IMR-90 (cell line): ENCODE measurements at regions not wholly inside any gene's neighbourhood (a gene's known extent, or its start where the extent isn't known, plus 50 kb on each side); places are given as distances from the start of the nearest gene placed in this dataset.

ENCODE experiments used
- ATAC-seq: fragments of 200-7000 bp; cut with Tn5 transposase; 2 replicates; pipeline ENCODE4 v1.9.1; 2020; ENCODE audit warnings: low read depth, mild to moderate bottlenecking, moderate library complexity
- BruUV-seq: library from RNA; stranded (reverse); fragments of 400-500 nt; replicated peaks from 2 replicates; lab custom pipeline; 2021; lab: Mats Ljungman, UMichigan
- CTCF ChIA-PET: fragments of 300-600 bp; formaldehyde crosslinking; extraction: SDS; loops from one replicate; lab custom pipeline; 2021; ENCODE audit warnings: antibody characterized with exemption; lab: Yijun Ruan, JAX
- POLR2A ChIA-PET: fragments of 300-600 bp; sonication (Branson Sonifier 250); formaldehyde crosslinking; loops from one replicate; lab custom pipeline; 2022; ENCODE audit warnings: antibody characterized with exemption; ENCODE audit not compliant: unreplicated experiment; lab: Charles Lee
- DNase-seq: peaks from one replicate; pipeline ENCODE4 v3.0.0; 2013
- H2AFZ ChIP-seq: replicated peaks from 2 replicates; pipeline ENCODE3; 2013; ENCODE audit warnings: low read length, mild to moderate bottlenecking; ENCODE audit not compliant: poor library complexity
- H2AK5ac ChIP-seq: 2 replicates; pipeline ENCODE4 v1.6.1; 2013; ENCODE audit warnings: low read depth, low read length, inconsistent platforms
- H2AK9ac ChIP-seq: replicated peaks from 2 replicates; pipeline ENCODE3; 2013; ENCODE audit warnings: mild to moderate bottlenecking, low read depth, low read length, moderate library complexity; ENCODE audit not compliant: poor library complexity
- H2BK120ac ChIP-seq: 2 replicates; pipeline ENCODE4 v1.6.1; 2013; ENCODE audit warnings: low read depth, low read length, inconsistent platforms
- H2BK15ac ChIP-seq: 3 replicates; pipeline ENCODE4 v1.6.1; 2013; ENCODE audit warnings: low read depth, low read length, inconsistent platforms
- H2BK20ac ChIP-seq: 2 replicates; pipeline ENCODE4 v1.6.1; 2013; ENCODE audit warnings: low read depth, mild to moderate bottlenecking, inconsistent platforms, low read length, moderate library complexity
- H2BK5ac ChIP-seq: 2 replicates; pipeline ENCODE4 v1.6.1; 2013; ENCODE audit warnings: mild to moderate bottlenecking, low read depth, low read length, inconsistent platforms; ENCODE audit not compliant: poor library complexity, severe bottlenecking
- H3K14ac ChIP-seq: replicated peaks from 2 replicates; pipeline ENCODE4 v1.6.1; 2013; ENCODE audit warnings: low read depth, low read length, inconsistent platforms
- H3K18ac ChIP-seq: 2 replicates; pipeline ENCODE4 v1.6.1; 2013; ENCODE audit warnings: low read depth, low read length, control low read depth
- H3K23ac ChIP-seq: 2 replicates; pipeline ENCODE4 v1.6.1; 2013; ENCODE audit warnings: low read depth, low read length, inconsistent platforms
- H3K27ac ChIP-seq: 2 replicates; pipeline ENCODE4 v1.5.1; 2013; ENCODE audit warnings: mild to moderate bottlenecking, control low read depth, low read length; ENCODE audit not compliant: insufficient read depth
- H3K27me3 ChIP-seq: 2 replicates; pipeline ENCODE4 v1.6.1; 2013; ENCODE audit warnings: low read length; ENCODE audit not compliant: control insufficient read depth, insufficient read depth
- H3K36me3 ChIP-seq: 2 replicates; pipeline ENCODE4 v1.6.1; 2013; ENCODE audit warnings: low read length, mixed read lengths; ENCODE audit not compliant: control insufficient read depth, insufficient read depth
- H3K4ac ChIP-seq: 2 replicates; pipeline ENCODE4 v1.6.1; 2013; ENCODE audit warnings: low read depth, low read length, inconsistent platforms
- H3K4me1 ChIP-seq: 2 replicates; pipeline ENCODE4 v1.6.1; 2013; ENCODE audit warnings: low read length, mixed read lengths; ENCODE audit not compliant: control insufficient read depth, insufficient read depth
- H3K4me2 ChIP-seq: 2 replicates; pipeline ENCODE4 v1.6.1; 2013; ENCODE audit warnings: low read depth, mild to moderate bottlenecking, control low read depth, low read length, moderate library complexity
- H3K4me3 ChIP-seq: 2 replicates; pipeline ENCODE4 v1.5.1; 2013; ENCODE audit warnings: low read depth, mild to moderate bottlenecking, control low read depth, low read length, moderate library complexity; ENCODE audit not compliant: insufficient read depth
- H3K56ac ChIP-seq: 2 replicates; pipeline ENCODE4 v1.6.1; 2013; ENCODE audit warnings: low read length, inconsistent platforms; ENCODE audit not compliant: insufficient read depth; ENCODE audit errors: extremely low read depth
- H3K79me1 ChIP-seq, 2 experiments: 2 replicates each; pipeline ENCODE4 v1.6.1; 2013; ENCODE audit warnings: low read length in 2 of 2, inconsistent platforms in 1 of 2, low read depth in 1 of 2
- H3K9ac ChIP-seq: 2 replicates; pipeline ENCODE4 v1.6.1; 2013; ENCODE audit warnings: low read depth, low read length, control low read depth
- H3K9me1 ChIP-seq: 2 replicates; pipeline ENCODE4 v1.6.1; 2013; ENCODE audit warnings: low read length, inconsistent platforms; ENCODE audit not compliant: insufficient read depth
- H3K9me3 ChIP-seq: 2 replicates; pipeline ENCODE4 v1.6.1; 2013; ENCODE audit warnings: low read length; ENCODE audit not compliant: control insufficient read depth, insufficient read depth
- H4K20me1 ChIP-seq: 2 replicates; pipeline ENCODE4 v1.6.1; 2013; ENCODE audit warnings: low read length, inconsistent platforms; ENCODE audit not compliant: insufficient read depth
- H4K5ac ChIP-seq: 2 replicates; pipeline ENCODE4 v1.6.1; 2013; ENCODE audit warnings: mild to moderate bottlenecking, low read depth, low read length, control low read depth
- H4K8ac ChIP-seq, 2 experiments: 2 replicates each; pipeline ENCODE4 v1.6.1; 2013; ENCODE audit warnings: low read depth in 2 of 2, low read length in 2 of 2, control low read depth in 1 of 2, inconsistent platforms in 1 of 2
- H4K91ac ChIP-seq: 2 replicates; pipeline ENCODE4 v1.6.1; 2013; ENCODE audit warnings: low read depth, low read length, inconsistent platforms; ENCODE audit not compliant: insufficient read depth
- BHLHE40 ChIP-seq: fragments of 150-350 bp; IDR thresholded peaks from 2 replicates; pipeline ENCODE4 v1.6.1; 2016; ENCODE audit warnings: mild to moderate bottlenecking, low read depth, low read length
- CEBPB ChIP-seq: IDR thresholded peaks from 2 replicates; pipeline ENCODE4 v1.6.1; 2012; ENCODE audit warnings: low read depth, low read length, improper control_type of control experiment
- CHD1 ChIP-seq: IDR thresholded peaks from 2 replicates; pipeline ENCODE4 v1.6.1; 2012; ENCODE audit warnings: low read depth, low read length, improper control_type of control experiment
- ELK1 ChIP-seq: fragments of 150-350 bp; IDR thresholded peaks from 2 replicates; pipeline ENCODE4 v1.6.1; 2016; ENCODE audit warnings: low read depth, mild to moderate bottlenecking, low read length, moderate library complexity, borderline replicate concordance
- FOS ChIP-seq: fragments of 150-350 bp; IDR thresholded peaks from 2 replicates; pipeline ENCODE4 v1.6.1; 2016; ENCODE audit warnings: low read depth, low read length
- MAFK ChIP-seq: IDR thresholded peaks from 2 replicates; pipeline ENCODE4 v1.6.1; 2012; ENCODE audit warnings: low read depth, low read length, improper control_type of control experiment
- MAZ ChIP-seq: IDR thresholded peaks from 2 replicates; pipeline ENCODE4 v1.6.1; 2012; ENCODE audit warnings: low read depth, mild to moderate bottlenecking, low read length, improper control_type of control experiment, moderate library complexity, borderline replicate concordance
- MXI1 ChIP-seq: IDR thresholded peaks from 2 replicates; pipeline ENCODE4 v1.6.1; 2012; ENCODE audit warnings: low read depth, mild to moderate bottlenecking, low read length, moderate library complexity, borderline replicate concordance
- NFE2L2 ChIP-seq: fragments of 150-350 bp; IDR thresholded peaks from 2 replicates; pipeline ENCODE4 v1.6.1; 2016; ENCODE audit warnings: low read depth, mild to moderate bottlenecking, low read length
- RAD21 ChIP-seq: IDR thresholded peaks from 2 replicates; pipeline ENCODE4 v1.6.1; 2012; ENCODE audit warnings: low read length, improper control_type of control experiment
- RCOR1 ChIP-seq: IDR thresholded peaks from 2 replicates; pipeline ENCODE4 v1.6.1; 2012; ENCODE audit warnings: mild to moderate bottlenecking, low read length, improper control_type of control experiment; ENCODE audit not compliant: insufficient replicate concordance
- RFX5 ChIP-seq: IDR thresholded peaks from 2 replicates; pipeline ENCODE4 v1.8.0; 2012; ENCODE audit warnings: low read depth, mild to moderate bottlenecking, low read length, moderate library complexity
- SMC3 ChIP-seq: fragments of 150-350 bp; IDR thresholded peaks from 2 replicates; pipeline ENCODE4 v1.6.1; 2016; ENCODE audit warnings: low read depth, mild to moderate bottlenecking, antibody characterized with exemption, low read length, moderate library complexity
- dilution Hi-C: fragments of 300-500 bp; cut with HindIII; formaldehyde crosslinking; loops from one replicate; pipeline ENCODE4 v1.14.3; 2018; ENCODE audit warnings: low sequenced_read_pairs; ENCODE audit not compliant: unreplicated experiment
- in situ Hi-C: fragments of 300-500 bp; cut with MboI; formaldehyde crosslinking; loops from 3 replicates; pipeline ENCODE4 v1.14.3; 2019; ENCODE audit warnings: low sequenced_read_pairs, inconsistent platforms, mixed read lengths
- intact Hi-C: fragments of 100-400 bp; cut with micrococcal nuclease; formaldehyde crosslinking; loops from 2 replicates; pipeline ENCODE4 v1.10.0; 2022
- TF ChIP-seq, protein P1 (sequence below): fragments of 150-350 bp; IDR thresholded peaks from 2 replicates; pipeline ENCODE4 v1.6.1; 2017; ENCODE audit warnings: mild to moderate bottlenecking, antibody characterized with exemption, low read length, low read depth

DNA sequence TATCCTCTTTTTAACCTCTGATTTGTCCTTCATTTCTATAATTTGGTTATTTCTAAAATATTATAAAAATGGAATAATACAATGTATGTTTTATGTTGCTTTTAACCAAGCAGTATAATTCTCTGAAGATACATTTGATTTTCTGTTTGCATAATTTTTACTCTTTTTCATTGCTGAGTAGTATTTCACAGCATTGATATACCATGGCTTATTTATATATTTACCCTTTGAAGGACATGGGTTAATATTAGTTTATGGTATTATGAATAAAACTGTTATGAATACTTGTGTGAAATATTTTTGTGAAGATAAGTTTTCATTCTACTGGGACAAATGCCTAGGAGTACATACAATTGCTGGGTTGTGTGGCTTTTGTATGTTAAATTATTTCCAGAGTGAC is 748.6 kb downstream of the TENT5A start:
- no peaks in the 10 kb centered on the region for H3K4me1 ChIP-seq
- no peak overlapping the region for H2AK9ac ChIP-seq
- no peak overlapping the region for H2BK20ac ChIP-seq
- no peak for TF ChIP-seq RAD21
- no peak for TF ChIP-seq SMC3
- TF ChIP-seq BHLHE40 = no peak
- no peak for TF ChIP-seq NFE2L2
- TF ChIP-seq RFX5 = no peak
- no peak for TF ChIP-seq MAZ
- TF ChIP-seq, protein P1, sequence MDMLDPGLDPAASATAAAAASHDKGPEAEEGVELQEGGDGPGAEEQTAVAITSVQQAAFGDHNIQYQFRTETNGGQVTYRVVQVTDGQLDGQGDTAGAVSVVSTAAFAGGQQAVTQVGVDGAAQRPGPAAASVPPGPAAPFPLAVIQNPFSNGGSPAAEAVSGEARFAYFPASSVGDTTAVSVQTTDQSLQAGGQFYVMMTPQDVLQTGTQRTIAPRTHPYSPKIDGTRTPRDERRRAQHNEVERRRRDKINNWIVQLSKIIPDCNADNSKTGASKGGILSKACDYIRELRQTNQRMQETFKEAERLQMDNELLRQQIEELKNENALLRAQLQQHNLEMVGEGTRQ = no peak
- no peak for TF ChIP-seq MXI1
- TF ChIP-seq RCOR1 = no peak
- TF ChIP-seq CEBPB = no peak
- no peak for TF ChIP-seq FOS
- no peak for TF ChIP-seq CHD1
- no peak for TF ChIP-seq MAFK
- no peak for TF ChIP-seq ELK1
- H3K56ac ChIP-seq = no peak overlapping the region
- ChIA-PET CTCF (no interaction called here), POLR2A (no interaction called here)
- no peaks in the 10 kb centered on the region for H3K36me3 ChIP-seq
- H3K9ac ChIP-seq = no peak overlapping the region
- no peak overlapping the region for H3K4me3 ChIP-seq
- H2BK120ac ChIP-seq = no peak overlapping the region
- no peaks in the 10 kb centered on the region; the same call in 1 of the 2 replicates for H3K9me3 ChIP-seq
- no peak overlapping the region for H3K4ac ChIP-seq
- H4K91ac ChIP-seq = no peak overlapping the region
- H3K18ac ChIP-seq = no peak overlapping the region
- in situ Hi-C loops (no loop called here), dilution Hi-C loops (no loop called here), intact Hi-C loops (no loop called here)
- H3K79me1 ChIP-seq = no peaks in the 10 kb centered on the region
- no TSS peak for BruUV-seq
- H3K23ac ChIP-seq = no peak overlapping the region
- no peaks in the 10 kb centered on the region for H3K27me3 ChIP-seq
- H2AK5ac ChIP-seq = no peak overlapping the region
- H3K14ac ChIP-seq = no peak overlapping the region
- no peak overlapping the region for H4K5ac ChIP-seq
- no peak for DNase-seq
- no peak overlapping the region for H2BK15ac ChIP-seq
- no peaks in the 10 kb centered on the region for H3K9me1 ChIP-seq
- H2BK5ac ChIP-seq = no peak overlapping the region
- H4K8ac ChIP-seq = no peak overlapping the region
- no peak overlapping the region for H3K27ac ChIP-seq
- ATAC-seq = no peak
- H4K20me1 ChIP-seq = no peaks in the 10 kb centered on the region
- no peak overlapping the region for H3K4me2 ChIP-seq
- H2AFZ ChIP-seq = no peak overlapping the region
